ENCODE measurements at regions not wholly inside any gene's neighbourhood (a gene's known extent, or its start where the extent isn't known, plus 50 kb on each side); places are given as distances from the start of the nearest gene placed in this dataset.
A peak's percentile ranks its signal among the peaks of the same experiment; 100 is the strongest.

DNA sequence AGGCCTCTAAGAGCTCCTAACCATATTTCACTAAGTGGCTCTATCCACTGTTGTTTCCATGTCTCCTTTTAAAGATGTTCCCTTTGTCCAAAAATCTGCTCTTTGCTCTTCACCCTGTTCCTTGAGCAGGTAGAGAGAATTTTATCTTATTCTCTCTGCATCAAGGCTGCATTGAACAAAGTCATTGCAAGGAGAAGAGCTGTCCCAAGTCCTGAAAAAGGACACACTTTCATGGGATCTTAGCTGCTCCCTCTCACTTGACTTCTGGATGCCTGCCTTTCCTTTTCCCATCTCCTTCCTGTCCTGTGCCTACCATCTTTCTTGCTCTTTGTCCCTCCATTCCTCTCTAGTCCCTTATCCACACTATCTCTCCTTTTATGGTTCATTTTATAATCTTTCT, 235.2 kb upstream of the THSD7B start:
- Histone ChIP-seq H3K27ac (replicated peaks) (no peak overlapping the region), H3K4me3 (replicated peaks; ENCODE audit: insufficient read depth, low read length) (no peak overlapping the region), H3K27me3 (ENCODE audit: insufficient read depth, poor library complexity, severe bottlenecking) (no peaks in the 10 kb centered on the region)
- TF ChIP-seq, protein P1, sequence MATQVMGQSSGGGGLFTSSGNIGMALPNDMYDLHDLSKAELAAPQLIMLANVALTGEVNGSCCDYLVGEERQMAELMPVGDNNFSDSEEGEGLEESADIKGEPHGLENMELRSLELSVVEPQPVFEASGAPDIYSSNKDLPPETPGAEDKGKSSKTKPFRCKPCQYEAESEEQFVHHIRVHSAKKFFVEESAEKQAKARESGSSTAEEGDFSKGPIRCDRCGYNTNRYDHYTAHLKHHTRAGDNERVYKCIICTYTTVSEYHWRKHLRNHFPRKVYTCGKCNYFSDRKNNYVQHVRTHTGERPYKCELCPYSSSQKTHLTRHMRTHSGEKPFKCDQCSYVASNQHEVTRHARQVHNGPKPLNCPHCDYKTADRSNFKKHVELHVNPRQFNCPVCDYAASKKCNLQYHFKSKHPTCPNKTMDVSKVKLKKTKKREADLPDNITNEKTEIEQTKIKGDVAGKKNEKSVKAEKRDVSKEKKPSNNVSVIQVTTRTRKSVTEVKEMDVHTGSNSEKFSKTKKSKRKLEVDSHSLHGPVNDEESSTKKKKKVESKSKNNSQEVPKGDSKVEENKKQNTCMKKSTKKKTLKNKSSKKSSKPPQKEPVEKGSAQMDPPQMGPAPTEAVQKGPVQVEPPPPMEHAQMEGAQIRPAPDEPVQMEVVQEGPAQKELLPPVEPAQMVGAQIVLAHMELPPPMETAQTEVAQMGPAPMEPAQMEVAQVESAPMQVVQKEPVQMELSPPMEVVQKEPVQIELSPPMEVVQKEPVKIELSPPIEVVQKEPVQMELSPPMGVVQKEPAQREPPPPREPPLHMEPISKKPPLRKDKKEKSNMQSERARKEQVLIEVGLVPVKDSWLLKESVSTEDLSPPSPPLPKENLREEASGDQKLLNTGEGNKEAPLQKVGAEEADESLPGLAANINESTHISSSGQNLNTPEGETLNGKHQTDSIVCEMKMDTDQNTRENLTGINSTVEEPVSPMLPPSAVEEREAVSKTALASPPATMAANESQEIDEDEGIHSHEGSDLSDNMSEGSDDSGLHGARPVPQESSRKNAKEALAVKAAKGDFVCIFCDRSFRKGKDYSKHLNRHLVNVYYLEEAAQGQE (IDR thresholded peaks at IDR 0.05; ENCODE audit: insufficient replicate concordance, low read depth), result peak; percentile 89
- no peak for TF ChIP-seq GABPA (IDR thresholded peaks at IDR 0.05; ENCODE audit: low read depth)
- no peak for DNase-seq (ENCODE audit: low read depth in 1 of 2, low spot score in 1 of 2)

DNA sequence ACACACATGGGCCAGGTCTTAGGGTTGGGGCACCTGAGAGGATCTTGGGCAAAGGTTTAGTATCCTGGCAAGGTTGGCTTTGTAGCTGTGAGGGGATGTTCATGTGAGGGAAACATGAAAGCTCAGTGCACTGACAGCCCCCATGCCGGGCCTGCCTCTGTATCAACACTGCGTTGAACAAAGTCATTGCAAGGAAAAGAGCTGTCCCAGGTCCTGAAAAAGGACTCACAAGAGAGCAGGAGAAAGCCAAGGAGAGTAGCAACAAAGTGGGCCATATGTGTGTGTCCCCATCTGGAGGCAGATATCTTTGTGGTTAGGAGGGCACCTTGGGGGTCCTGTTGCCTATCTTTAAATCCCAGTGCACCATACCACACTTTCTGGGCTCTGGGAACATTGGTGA, 237.8 kb upstream of the THSD7B start:
- Histone ChIP-seq H3K27ac (replicated peaks) (no peak overlapping the region), H3K4me3 (replicated peaks; ENCODE audit: insufficient read depth, low read length) (no peak overlapping the region), H3K27me3 (ENCODE audit: insufficient read depth, poor library complexity, severe bottlenecking) (no peaks in the 10 kb centered on the region)
- TF ChIP-seq POLR2AphosphoS5 (IDR thresholded peaks at IDR 0.05; ENCODE audit: low read depth), result no peak
- TF ChIP-seq, protein P1 (IDR thresholded peaks at IDR 0.05; ENCODE audit: insufficient replicate concordance, low read depth), result peak; percentile 97
- DNase-seq (ENCODE audit: low read depth in 1 of 2, low spot score in 1 of 2), result peak in 1 of 2 experiments; percentile 3

DNA sequence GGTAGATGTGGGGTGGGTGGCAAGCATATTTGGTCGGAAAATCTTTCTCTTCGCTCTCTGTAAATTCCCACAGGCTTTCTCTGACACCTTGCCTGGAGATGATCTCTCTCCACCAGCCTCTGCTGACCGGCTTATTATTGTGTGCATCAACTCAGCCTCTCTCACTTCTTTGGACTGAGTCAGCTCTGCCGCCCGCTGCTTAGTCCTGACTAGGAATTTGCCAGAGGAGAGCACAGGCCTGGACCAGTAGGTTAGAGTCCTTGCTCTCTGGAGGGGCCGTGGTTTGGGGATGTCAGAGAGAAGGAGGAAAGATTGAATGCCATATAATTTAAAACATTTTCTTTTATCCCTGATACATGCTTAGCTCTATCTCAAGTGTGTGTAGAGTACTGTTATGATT, 242.6 kb upstream of the THSD7B start:
- no peak for DNase-seq (ENCODE audit: low read depth in 1 of 2, low spot score in 1 of 2)
- Histone ChIP-seq H3K4me3 (replicated peaks; ENCODE audit: insufficient read depth, low read length) (no peak overlapping the region), H3K27me3 (ENCODE audit: insufficient read depth, poor library complexity, severe bottlenecking) (peaks cover 3% of the 10 kb centered on the region), H3K27ac (replicated peaks) (no peak overlapping the region)
- no peak for TF ChIP-seq SPI1 (IDR thresholded peaks at IDR 0.05; ENCODE audit: borderline replicate concordance, low read depth)
- TF ChIP-seq GABPA (IDR thresholded peaks at IDR 0.05; ENCODE audit: low read depth), result no peak
- no peak for TF ChIP-seq POLR2AphosphoS5 (IDR thresholded peaks at IDR 0.05; ENCODE audit: low read depth)
- TF ChIP-seq, protein P2, sequence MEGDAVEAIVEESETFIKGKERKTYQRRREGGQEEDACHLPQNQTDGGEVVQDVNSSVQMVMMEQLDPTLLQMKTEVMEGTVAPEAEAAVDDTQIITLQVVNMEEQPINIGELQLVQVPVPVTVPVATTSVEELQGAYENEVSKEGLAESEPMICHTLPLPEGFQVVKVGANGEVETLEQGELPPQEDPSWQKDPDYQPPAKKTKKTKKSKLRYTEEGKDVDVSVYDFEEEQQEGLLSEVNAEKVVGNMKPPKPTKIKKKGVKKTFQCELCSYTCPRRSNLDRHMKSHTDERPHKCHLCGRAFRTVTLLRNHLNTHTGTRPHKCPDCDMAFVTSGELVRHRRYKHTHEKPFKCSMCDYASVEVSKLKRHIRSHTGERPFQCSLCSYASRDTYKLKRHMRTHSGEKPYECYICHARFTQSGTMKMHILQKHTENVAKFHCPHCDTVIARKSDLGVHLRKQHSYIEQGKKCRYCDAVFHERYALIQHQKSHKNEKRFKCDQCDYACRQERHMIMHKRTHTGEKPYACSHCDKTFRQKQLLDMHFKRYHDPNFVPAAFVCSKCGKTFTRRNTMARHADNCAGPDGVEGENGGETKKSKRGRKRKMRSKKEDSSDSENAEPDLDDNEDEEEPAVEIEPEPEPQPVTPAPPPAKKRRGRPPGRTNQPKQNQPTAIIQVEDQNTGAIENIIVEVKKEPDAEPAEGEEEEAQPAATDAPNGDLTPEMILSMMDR (IDR thresholded peaks at IDR 0.05; ENCODE audit: insufficient read depth, low read length), result no peak
- TF ChIP-seq, protein P1 (IDR thresholded peaks at IDR 0.05; ENCODE audit: insufficient replicate concordance, low read depth), result no peak

DNA sequence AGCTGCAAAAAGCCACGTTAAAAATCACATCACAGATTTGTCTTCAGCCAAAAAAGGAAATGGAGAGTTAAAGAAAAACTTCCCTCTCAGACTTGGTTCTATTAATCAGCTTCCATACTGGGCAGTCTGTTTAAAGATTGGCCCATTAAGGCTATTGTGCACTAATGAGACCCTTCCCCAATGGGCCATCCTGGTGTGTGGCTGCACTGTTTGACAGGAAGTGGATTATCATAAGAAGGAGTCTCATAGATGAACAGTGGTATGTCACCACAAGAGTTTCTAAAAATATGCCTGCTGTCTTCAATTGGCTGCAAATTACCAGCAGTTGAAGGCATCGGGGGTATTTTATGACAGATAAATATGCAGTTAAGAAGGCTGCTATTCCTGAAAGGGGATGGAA, 247.6 kb upstream of the THSD7B start:
- H3K27me3 ChIP-seq (ENCODE audit: insufficient read depth, poor library complexity, severe bottlenecking), result peaks cover 3% of the 10 kb centered on the region

More for the DNA sequence above, 247.6 kb upstream of the THSD7B start:
- TF ChIP-seq, protein P1 (IDR thresholded peaks at IDR 0.05; ENCODE audit: insufficient replicate concordance, low read depth), result no peak
- TF ChIP-seq SPI1 (IDR thresholded peaks at IDR 0.05; ENCODE audit: borderline replicate concordance, low read depth), result no peak
- no peak for TF ChIP-seq POLR2AphosphoS5 (IDR thresholded peaks at IDR 0.05; ENCODE audit: low read depth)
- TF ChIP-seq, protein P2 (IDR thresholded peaks at IDR 0.05; ENCODE audit: insufficient read depth, low read length), result no peak
- no peak for TF ChIP-seq GABPA (IDR thresholded peaks at IDR 0.05; ENCODE audit: low read depth)
- DNase-seq (ENCODE audit: low read depth in 1 of 2, low spot score in 1 of 2), result no peak
- Histone ChIP-seq H3K4me3 (replicated peaks; ENCODE audit: insufficient read depth, low read length) (no peak overlapping the region), H3K27ac (replicated peaks) (no peak overlapping the region)
